GM18868 (cell line): ENCODE measurements at regions not wholly inside any gene's neighbourhood (a gene's known extent, or its start where the extent isn't known, plus 50 kb on each side); places are given as distances from the start of the nearest gene placed in this dataset.

Source experiments
- ATAC-seq: cut with Tn5 transposase; IDR thresholded peaks from one replicate; pipeline ENCODE4 v1.9.1; 2021; ENCODE audit warnings: mild to moderate bottlenecking, moderate library complexity; ENCODE audit not compliant: unreplicated experiment

DNA sequence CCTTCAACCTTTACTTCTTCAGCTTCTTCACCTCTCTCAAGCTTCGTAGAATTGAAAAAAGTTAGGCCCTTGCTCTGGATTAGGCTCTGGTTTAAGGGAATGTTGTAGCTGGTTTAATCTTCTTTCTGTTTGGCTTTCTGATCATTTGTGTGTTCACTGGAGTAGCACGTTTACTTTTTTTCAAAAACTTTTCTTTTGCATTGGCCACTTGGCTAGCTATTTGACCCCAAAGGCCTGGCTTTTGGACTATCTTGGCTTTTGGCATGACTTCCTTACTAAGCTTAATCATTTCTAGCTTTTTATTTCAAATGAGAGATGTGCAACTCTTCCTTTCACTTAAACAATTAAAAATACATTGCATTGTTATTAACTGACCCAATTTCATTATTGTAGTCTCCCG lies 1154.8 kb upstream of the ZEB2 start:
- no peak for ATAC-seq

DNA sequence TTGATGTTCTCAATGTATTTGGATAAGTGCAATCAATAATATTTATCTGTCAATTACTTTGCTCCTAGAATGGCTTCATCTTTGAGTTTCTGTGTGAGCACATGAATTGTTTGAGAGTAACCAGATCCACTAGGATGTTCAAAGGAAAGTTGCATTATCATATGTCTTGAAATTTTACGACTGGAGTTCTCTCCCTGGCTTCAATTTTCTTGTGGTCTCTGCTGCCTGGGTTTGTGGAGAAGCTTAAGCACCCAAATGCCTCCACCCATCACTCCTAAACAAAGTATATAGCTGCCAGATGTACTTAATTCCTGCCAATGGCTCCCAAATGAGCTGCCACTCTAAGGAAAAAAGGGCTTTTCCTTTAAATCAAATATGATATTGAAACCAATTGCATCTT lies 1149.4 kb upstream of the ZEB2 start:
- no peak for ATAC-seq

DNA sequence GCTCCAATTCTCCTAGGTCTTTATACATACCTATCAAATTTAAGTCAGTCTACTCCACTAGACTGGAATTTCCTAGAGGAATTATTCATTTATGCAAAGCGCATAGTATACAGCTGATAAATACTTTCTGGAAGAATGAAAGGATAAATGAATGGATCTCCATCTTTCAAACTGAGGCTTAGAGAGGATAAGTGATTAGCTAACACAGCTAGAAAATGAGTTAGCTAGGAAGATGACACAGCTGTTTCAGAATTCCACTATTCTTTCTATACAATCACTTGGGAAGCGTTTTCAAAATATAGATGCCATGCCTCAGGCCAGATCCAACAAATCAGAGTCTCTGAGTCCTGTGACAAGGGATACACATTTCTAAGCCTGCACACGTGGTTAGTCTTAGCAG lies 1146.6 kb upstream of the ZEB2 start:
- ATAC-seq: no peak

DNA sequence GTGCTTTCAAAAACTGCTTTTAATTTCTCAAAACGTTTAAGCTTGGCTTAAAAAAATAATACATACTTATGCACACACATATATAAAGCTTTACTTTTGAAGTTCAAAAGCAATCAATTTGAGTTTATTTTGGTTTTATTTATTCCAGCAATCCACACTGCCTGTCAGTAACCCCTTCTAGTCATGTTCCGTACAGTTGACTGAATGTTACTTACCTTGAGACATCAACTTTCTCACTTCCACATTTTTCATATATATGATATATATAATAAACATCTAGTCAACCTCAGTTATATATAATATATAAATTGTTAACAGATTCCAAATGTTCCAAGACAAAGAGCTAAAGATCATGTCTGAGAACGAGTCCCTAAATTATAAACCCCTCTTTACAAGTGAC lies 1137.3 kb upstream of the ZEB2 start:
- peak; percentile 77 for ATAC-seq

DNA sequence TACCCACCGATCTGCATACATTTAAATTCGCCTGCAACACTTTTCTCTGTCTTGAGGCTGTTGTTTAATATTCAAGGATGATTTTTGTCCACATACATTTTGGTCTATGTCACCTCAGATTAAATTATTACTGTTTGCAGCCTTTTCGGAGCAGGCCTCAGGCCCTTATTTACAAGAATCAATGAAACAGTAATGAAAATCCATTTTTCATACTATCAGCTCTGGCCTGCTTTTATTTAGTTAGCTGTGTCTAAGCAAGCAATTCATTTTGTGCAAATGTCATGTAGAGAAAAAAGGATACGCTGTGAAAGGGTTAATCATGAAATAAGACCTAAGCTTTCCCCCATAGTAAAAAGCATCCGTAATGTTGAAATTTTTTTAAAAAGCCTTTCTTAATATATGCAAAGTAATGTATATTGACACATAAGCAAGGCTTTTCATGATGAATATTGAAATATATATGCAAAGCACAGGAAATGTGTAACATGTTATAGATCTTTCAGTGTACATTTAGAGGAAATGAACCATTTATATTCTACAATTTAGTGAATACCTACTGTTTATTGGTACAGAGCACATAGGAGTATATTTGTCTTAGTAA lies 1135.3 kb upstream of the ZEB2 start:
- no peak for ATAC-seq

DNA sequence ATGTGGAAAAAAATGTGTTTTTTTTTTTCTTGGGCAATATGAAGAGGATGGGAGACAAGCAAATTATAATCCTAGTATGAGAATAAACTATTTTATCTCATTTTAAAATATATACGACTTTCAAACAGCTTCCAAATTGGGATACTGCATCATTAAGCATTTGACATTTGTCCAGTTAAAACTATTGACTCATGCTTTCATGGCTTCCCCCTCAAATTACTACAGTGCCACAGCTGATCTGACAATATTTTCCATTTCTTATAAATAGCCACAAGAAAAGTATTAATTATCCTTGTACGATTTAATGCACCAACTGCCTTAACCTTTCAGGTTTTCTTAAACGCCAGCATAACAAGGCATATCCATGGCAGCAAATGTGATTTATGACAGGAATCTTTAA lies 1134.8 kb upstream of the ZEB2 start:
- ATAC-seq: no peak

DNA sequence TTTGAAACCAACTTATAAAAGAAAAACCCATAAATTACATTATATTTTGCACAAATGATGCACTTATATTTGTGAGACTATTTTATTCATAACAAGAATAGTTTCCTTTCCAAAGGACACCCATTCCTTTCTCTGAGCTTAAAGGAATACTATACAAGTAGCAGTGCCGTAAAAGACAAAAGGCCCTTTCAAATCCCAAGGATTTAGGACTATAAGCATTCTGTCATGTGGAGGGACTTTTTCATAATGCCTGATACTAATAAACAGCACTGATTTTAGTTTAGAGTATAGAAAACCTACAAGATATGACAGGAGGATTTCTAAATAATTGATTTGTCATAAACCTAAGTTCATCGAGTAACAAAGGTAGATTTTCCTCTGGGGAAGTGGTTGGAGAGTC lies 1134.2 kb upstream of the ZEB2 start:
- ATAC-seq: no peak

DNA sequence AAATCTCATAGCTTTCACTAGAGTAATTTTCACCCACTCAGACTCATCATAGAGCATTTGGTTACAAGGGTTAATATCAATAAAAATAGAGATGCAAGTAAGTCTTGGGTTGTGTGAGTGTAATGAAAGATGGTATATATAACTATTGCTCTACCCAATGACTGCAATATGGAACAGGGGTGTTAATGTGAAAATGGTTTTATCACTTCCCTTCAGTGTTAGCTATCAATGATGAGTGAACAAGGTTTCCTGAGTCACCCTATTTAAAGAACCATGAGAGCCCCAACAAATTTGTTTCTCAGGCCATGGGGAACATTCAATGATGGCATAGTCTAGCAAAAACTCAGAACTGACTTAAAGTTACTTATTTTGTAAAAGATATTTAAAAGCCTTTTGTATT lies 1133.6 kb upstream of the ZEB2 start:
- ATAC-seq: no peak

DNA sequence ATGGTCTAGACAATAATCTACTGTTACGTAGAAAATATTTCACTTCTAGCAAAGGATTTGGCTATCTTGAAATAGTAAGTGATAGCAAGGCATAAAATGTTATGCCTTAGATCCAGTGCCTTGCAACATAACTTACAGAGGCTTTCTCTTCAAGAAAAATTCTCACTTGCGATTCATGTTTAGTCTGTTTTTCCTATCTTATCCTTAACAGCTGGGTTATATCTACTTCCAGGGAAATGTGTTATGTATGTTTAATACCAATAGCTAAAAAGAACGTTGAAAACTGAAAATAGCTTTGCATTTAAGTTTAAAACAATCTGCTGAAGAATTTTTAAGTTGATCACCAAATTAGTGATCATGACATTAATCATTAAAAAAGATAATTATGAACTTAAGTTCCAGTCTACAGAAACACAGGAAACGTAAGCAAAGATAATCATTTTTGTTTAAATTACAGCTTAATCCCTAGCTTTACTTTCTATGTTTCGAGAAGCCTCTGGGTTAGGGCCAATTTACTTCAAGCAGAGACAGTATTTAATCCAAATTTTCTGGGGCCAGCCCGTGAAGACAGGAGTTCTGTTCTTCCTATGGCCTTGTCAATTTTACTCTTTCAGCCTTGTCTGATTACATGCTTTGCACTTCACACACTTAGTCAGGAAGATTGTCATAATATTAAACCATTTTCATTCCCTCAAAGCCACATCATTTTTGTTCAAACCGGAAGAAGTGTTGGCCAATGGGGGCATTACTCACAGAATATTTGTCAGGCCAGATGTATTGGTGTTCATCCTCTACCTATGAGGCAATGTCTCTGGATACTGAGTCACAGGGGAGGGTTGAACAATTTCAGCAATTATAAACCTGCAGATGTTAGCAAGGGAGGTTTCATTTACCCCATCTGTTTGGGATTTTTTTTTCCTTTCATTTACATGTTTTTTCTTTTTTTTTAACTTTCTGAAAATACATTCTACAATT lies 1132.9 kb upstream of the ZEB2 start:
- ATAC-seq: no peak

DNA sequence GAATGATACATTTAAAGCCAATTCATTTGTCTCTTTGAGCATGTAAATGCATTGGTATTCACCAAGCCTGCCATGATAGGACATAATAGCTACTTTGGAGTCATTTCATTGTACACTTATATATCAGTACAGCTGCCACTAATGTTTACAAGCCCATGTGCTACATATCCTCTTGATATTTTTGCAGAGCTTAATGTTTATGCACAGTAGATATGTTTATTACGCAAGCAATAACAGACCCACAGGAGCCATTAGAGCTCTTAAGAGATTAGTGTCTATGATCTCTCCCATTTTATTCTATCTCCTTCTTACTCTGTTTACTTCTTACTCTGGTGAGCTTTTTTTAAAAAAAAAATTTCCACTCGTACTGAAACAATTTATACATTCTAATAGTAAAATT lies 1132.1 kb upstream of the ZEB2 start:
- ATAC-seq: no peak

DNA sequence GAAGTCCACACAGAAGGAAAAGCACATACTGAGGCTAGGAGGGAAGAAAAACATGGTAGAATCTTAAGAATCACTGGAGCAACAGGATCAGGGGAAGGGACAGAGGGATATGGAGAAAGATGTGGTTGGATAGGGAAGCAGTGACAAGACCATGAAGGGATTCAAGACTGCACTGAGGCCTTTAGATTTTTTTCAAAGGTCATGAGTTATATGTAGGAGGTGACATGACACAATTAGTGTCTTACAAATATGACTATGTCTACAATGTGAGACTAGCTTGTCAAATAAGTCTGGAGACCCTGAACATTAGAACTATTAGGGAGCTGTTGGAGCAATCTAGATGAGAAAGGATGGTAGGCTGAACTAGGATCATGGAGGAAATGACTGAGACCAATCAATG lies 1130.3 kb upstream of the ZEB2 start:
- ATAC-seq: no peak

DNA sequence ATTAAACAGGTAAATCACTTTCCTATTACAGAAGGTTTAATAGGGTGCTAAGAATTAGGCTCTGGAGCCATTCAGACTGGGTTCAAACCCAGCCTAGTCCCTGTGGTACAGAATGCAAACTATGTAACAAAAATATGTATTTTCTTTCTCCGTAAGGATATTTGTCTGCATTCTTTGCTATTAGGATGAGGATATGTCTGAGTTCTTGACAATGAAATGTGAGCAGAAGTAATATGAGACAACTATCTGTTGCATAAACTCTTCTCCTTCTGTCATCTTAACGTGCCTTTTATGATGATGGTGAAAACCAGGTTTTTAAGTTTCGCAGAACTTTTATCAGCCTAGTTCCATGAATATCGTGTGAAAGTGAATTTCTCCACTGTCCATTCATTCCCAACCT lies 1129.1 kb upstream of the ZEB2 start:
- no peak for ATAC-seq

DNA sequence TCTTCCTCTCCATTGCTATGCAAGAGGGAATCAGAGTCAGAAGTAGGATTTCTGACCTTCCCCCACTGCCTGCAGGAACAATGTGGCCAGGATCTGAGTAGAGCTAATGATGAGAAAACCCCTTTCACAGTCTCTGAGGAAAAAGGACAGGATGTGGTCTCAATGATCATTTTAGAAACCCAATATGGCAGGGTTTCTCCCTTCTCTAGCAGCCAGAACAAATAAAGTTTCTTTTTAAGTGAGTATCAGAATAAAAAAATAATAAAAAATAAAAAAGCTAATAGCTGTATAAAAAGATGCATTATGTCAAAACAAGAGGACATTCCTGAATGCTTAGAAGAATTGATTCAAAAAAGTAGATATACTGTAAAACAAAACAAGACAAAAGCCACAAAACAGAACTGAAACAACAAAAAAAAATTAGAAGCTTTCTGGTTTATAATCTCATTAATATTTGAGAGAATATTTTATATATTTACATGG lies 1124.9 kb upstream of the ZEB2 start:
- ATAC-seq: peak; percentile 100

DNA sequence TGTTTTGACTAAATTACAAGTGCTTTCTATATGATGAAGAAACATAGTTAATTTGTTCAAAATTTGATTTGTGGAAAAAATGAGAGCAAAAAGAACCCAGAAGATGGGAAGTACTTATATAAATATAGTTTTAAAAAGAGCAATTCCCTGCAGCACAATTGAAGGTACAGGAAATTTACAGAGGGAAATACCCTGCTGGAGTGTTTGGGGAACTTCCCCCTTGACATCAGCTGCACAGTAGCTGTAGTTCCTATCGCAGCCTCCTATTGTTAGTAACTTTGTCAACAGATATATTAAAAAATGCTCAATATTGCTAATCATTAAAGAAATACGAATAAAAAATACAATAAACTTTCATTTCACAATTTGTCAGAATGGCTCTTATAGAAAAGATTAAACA lies 1118.8 kb upstream of the ZEB2 start:
- ATAC-seq: peak; percentile 87

DNA sequence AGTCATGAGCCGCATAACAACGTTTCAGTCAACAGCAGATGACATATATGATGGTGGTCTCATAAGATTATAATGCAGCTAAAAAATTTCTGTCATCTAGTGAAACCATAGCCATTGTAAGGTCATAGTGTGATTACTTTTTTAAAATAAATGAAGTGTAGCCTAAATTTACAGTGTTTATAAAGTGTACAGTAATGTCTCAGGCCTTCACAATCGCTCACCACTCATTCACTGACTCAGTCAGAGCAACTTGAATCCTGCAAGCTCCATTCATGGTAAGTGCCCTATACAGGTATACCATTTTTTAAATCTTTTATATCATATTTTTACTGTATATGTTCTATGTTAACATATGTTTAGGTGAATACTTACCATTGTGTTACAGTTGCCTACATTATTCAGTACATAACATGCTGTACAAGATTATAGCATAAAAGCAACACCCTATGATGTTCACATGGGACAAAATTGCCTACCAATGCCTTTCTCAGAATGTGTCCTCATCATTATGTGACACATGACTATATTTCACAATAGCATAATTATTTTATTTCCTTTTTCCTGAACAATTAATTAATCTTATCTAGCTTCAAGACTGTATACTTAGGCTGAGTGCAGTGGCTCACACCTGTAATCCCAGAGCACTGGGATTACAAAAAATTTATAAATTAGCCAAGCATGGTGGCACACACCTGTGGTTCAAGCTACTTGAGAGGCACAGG lies 1115.9 kb upstream of the ZEB2 start:
- no peak for ATAC-seq

DNA sequence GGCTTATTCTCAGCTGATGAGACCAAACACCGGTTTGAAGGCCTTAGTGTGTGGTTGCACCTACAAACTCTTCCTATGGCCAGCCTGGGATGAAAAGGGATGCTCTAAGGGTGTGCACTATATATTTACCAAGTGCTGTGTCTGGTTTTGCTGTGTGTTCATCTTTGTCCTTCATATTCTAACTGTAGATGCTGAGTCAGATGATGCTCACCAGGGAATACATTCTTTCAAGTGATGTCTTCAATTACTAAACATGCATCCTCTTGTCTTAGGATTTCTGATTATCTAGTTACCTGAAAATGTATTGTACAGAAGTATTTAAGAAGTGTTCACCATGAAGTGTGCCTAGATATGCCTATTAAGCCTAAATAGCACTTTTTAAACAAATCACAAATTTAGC lies 1111.6 kb upstream of the ZEB2 start:
- no peak for ATAC-seq

DNA sequence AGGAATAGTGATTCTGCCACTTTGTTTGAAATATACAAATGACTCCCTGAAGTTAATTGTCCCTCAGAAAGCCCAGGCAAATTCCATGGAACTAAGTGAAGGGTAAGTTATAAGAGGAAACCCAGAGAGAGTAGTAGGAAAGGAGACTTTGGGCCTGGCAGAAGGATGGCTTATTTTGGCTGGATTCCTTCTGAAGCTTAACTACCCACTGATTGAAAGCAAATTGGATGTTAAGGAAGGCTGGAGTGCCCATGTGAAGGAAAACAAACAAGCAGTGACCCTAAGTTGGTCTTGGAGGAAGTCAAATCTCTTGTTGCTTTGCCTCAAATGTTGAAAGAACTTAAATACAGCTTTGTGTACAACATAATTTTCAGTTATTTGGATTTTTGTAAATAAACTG lies 1106.4 kb upstream of the ZEB2 start:
- ATAC-seq: no peak

DNA sequence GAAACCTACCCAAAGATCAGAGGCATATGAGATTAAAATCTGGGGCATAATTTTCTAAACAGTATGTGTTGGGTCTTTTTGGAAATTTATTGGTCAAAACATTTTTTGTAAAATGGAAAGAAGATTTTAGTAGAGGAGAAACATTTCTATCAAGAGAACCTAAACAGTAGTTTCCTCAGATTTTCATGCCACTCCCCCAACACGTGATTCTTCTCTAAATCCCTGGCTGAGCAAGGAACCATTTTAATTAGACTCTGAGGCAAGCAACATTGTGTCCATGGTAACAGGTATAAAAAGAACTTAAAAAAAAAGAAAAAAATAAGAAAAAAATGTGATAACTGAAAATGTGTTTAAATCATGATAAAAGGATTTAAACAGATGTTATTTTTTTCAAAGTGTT lies 1105.2 kb upstream of the ZEB2 start:
- ATAC-seq: no peak

DNA sequence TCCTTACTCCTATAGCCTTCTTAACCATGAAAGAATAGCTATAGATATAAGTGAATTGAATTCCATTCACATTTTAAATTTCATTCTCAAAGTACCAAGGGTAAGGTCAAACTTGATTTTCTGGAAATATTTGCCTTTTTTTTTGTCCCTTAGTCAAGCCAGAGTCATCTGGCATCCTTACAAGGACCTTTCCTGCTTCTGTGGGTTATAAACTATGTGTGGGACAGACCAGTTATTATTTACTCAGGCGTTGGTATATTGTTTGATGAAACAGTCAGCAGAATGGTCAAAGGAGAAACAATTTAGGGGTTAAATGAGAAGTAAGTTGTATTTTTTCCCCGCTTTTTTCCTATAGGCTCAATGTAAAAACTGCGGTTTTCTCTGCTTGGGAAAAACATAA lies 1103.2 kb upstream of the ZEB2 start:
- ATAC-seq: no peak

DNA sequence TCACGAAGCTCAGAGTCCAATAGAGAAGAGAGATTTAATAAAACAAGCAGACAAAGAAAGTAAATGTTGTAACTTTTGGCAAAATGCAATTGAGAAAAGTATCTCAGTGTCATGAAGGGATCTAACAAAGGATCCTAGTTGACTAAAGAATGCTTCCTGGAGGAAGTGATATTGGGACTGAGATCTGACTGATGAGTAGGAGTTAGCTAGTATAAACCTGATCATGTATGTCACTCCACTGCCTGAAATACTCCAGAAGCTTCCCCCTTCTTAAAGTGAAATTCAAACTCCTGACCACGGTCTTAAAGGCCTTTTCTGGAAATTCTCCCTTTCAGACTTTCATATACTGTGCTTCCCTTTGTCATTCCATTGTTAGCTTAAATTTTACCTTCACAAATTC lies 1102.4 kb upstream of the ZEB2 start:
- ATAC-seq: no peak

DNA sequence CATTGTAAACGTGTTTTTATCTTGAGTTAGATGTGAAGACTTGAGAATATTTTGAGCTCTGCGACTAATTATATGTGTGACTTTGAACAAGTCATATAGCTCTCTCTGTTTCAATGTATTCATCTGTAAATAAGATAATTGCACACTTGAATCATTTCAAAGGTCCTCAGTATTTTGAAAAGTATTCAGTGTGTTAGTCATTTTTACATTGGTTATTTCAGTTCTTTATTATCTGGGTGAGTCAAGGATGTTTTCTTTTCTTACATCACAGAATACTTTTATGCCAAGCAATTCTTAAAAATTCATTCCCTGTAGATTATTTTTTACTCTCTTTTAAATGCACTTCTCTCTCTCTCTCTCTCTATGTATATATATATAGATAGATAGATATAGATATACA lies 1098.0 kb upstream of the ZEB2 start:
- ATAC-seq: no peak

DNA sequence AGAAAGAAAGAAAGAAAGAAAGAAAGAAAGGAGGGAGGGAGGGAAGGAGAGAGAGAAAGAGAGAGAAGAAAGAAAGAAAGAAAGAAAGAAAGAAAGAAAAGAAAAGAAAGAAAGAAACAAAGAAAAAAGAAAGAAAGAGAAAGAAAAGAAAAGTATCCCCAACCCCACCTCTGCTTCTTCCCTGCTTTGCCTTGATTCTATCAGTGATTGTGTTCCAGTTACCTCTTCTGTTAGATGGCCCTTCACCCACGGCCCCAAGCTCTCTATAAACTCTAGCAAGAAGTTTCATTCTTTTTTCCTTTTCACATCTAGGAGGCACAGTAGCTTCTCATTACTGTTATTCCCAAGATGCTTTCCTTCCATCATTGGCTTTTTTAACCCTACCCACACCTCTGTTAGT lies 1097.5 kb upstream of the ZEB2 start:
- ATAC-seq: no peak
